ENCODE measurements at regions not wholly inside any gene's neighbourhood (a gene's known extent, or its start where the extent isn't known, plus 50 kb on each side); places are given as distances from the start of the nearest gene placed in this dataset.
"Not testable (repeated sequence)": the region's sequence is repeated elsewhere in the genome, so short reads cannot be mapped to it uniquely, and the experiment has no call there.

GRCh38 chr13:59319276-59319675, 844.5 kb downstream of the DIAPH3 start:
- TF ChIP-seq CTCF (IDR thresholded peaks at IDR 0.05): no peak
- DNase-seq (ENCODE audit: low spot score) (no peak), ATAC-seq (ENCODE audit: low FRiP score) (no peak)

GRCh38 chr13:59320021-59320420, 843.7 kb downstream of the DIAPH3 start:
- TF ChIP-seq CTCF (IDR thresholded peaks at IDR 0.05): no peak
- ATAC-seq (ENCODE audit: low FRiP score): no peak
- DNase-seq (ENCODE audit: low spot score): no peak

GRCh38 chr13:59324401-59324800, 839.3 kb downstream of the DIAPH3 start:
- not testable (repeated sequence) for DNase-seq (ENCODE audit: low spot score); ATAC-seq (ENCODE audit: low FRiP score)

GRCh38 chr13:59326717-59327116, 837.0 kb downstream of the DIAPH3 start:
- DNase-seq (ENCODE audit: low spot score): no peak
- TF ChIP-seq CTCF (IDR thresholded peaks at IDR 0.05): no peak
- ATAC-seq (ENCODE audit: low FRiP score): no peak

GRCh38 chr13:59330764-59331163, 833.0 kb downstream of the DIAPH3 start:
- no peak for TF ChIP-seq CTCF (IDR thresholded peaks at IDR 0.05)
- ATAC-seq (ENCODE audit: low FRiP score) (no peak), DNase-seq (ENCODE audit: low spot score) (no peak)

- DNase-seq (ENCODE audit: low spot score) (no peak), ATAC-seq (ENCODE audit: low FRiP score) (no peak)
- no peak for TF ChIP-seq CTCF (IDR thresholded peaks at IDR 0.05)
Observed at GRCh38 chr13:59332966-59333365, 830.8 kb downstream of the DIAPH3 start.

GRCh38 chr13:59337070-59337469, 826.7 kb downstream of the DIAPH3 start:
- ATAC-seq (ENCODE audit: low FRiP score): no peak

More at GRCh38 chr13:59337070-59337469, 826.7 kb downstream of the DIAPH3 start:
- TF ChIP-seq CTCF (IDR thresholded peaks at IDR 0.05): no peak
- no peak for DNase-seq (ENCODE audit: low spot score)
